ENCODE measurements at regions not wholly inside any gene's neighbourhood (a gene's known extent, or its start where the extent isn't known, plus 50 kb on each side); places are given as distances from the start of the nearest gene placed in this dataset.
"Not testable (repeated sequence)": the region's sequence is repeated elsewhere in the genome, so short reads cannot be mapped to it uniquely, and the experiment has no call there.

DNA sequence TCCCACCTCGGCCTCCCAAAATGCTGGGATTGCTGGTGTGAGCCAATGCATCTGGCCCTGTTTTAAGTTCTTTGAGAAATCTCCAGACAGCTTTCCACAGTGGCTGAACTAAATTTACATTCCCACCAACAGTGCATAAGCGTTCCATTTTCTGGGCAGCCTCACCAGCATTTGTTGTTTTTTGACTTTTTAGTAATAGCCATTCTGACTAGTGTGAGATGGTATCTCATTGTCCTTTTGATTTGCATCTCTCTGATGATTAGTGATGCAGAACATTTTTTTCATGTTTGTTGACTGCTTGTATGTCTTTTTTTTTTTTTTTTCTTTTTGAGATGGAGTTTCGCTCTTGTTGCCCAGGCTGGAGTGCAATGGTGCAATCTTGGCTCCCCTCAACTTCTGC lies 117.4 kb upstream of the TBX3 start:
- DNase-seq; H3K27me3 Mint-ChIP-seq (ENCODE audit: low read depth); H3K4me3 Mint-ChIP-seq; H3K9me3 Mint-ChIP-seq; ATAC-seq; H3K4me1 Mint-ChIP-seq (ENCODE audit: low read depth); H3K36me3 Mint-ChIP-seq (ENCODE audit: insufficient read depth): not testable (repeated sequence)

DNA sequence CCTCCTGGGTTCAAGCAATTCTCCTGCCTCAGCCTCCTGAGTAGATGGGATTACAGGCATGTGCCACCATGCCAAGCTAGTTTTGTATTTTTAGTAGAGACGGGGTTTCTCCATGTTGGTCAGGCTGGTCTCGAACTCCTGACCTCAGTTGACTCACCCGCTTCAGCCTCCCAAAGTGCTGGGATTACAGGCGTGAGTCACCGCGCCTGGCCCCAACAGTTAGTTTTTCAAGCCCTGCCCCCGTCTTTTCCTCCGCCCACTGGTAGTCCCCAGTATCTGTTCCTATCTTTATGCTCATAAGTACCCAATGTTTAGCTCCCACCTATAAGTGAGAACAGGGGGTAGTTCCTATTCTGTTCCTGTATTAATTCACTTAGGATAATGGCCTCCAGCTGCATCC lies 116.6 kb upstream of the TBX3 start:
- H3K4me3 Mint-ChIP-seq; H3K4me1 Mint-ChIP-seq (ENCODE audit: low read depth); H3K27me3 Mint-ChIP-seq (ENCODE audit: low read depth); H3K9me3 Mint-ChIP-seq; ATAC-seq; DNase-seq; H3K36me3 Mint-ChIP-seq (ENCODE audit: insufficient read depth): not testable (repeated sequence)

DNA sequence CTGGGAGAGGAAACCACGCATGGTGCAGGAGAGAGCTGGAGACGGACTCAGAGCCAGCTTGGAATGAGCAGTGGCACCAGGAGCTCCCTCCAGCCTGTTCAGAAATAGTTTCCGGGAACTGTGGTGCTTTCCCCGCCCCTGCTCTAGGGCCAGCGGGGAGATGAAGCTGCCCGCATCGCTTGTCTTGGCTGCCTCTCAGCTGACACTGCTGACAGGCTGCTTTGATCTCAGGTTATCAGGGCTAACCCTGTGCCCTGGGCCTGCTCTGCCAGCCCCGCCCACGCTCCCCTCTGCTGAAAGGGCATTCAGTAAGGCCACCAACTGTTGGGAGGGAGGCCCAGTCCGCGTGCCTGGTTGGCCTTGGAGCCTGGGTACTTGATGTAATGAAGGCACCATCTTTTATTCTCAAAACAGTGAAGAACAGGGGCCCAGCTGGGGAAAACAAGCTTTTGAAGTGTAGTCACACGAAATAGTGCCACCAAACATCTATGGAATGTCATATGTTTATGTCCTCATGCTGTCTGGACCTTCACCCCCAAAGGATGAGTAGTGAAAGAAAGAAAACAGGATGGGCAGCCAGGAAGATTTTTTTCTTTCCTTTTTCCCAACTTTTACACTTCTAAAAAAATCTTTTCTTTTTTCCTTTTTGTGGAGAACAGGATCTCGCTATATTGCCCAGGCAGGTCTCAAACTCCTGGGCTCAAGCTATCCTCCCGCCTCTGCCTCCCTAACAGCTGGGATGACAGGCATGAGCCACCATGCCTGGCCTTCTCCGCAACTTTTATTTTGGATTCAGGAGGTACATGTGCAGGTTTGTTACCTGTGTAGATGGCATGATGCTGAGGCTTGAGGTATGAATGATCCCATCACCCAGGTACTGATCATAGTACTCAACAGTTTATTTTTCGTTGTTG lies 115.9 kb upstream of the TBX3 start:
- Mint-ChIP-seq H3K4me1 (ENCODE audit: low read depth) (no peaks in the 10 kb centered on the region), H3K27me3 (ENCODE audit: low read depth) (no peaks in the 10 kb centered on the region), H3K9me3 (no peaks in the 10 kb centered on the region), H3K4me3 (no peak overlapping the region), H3K36me3 (ENCODE audit: insufficient read depth) (no peaks in the 10 kb centered on the region)
- no peak for DNase-seq
- ATAC-seq, result no peak

DNA sequence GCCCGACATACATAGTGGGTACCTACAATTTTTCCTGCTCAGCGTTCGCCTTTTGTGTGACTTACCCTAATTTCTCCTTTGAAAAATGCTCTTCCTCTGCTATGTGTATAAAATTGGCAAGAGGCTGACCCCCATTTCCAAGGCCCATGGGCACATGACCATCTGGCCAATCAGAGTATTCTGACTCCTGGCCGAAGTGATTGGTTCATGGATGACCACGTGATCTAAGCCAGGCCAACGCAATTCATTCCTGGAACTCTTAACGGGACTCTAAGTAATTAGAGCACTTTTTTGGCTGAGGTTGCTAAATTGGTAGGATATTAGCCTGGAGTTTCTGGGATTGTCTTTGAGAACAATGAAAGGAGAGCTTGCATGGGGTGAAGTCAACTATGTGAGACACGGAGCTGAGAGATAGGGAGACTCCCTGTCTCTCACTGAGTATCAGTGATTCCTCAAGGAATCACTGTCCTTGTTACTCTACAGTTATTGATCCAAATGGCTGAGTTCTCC lies 110.1 kb upstream of the TBX3 start:
- no peak for DNase-seq
- ATAC-seq, result no peak
- no peaks in the 10 kb centered on the region for H3K27me3 Mint-ChIP-seq (ENCODE audit: low read depth)
- no peaks in the 10 kb centered on the region for H3K36me3 Mint-ChIP-seq (ENCODE audit: insufficient read depth)
- no peaks in the 10 kb centered on the region for H3K4me1 Mint-ChIP-seq (ENCODE audit: low read depth)
- H3K9me3 Mint-ChIP-seq, result no peaks in the 10 kb centered on the region
- no peak overlapping the region for H3K4me3 Mint-ChIP-seq

DNA sequence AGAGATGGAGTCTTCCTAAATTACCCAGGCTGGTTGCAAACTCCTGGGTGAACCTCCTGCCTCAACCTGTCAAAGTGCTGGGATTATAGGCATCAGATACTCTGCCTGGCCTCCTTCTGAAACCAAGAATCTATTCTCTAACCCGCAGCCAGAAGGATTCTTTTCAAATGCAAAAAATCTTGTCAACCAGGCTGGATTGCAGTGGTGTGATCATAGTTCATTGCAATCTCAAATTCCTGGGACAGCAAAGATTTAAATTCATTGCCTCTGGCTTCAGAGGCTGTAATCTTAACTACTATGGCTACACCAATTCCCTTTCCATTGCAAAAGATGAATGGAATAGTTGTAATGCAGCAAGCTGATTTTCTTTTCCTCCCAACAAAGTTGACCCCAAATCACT lies 106.3 kb upstream of the TBX3 start:
- Mint-ChIP-seq H3K4me1 (ENCODE audit: low read depth) (no peaks in the 10 kb centered on the region), H3K36me3 (ENCODE audit: insufficient read depth) (no peaks in the 10 kb centered on the region), H3K4me3 (no peak overlapping the region), H3K27me3 (ENCODE audit: low read depth) (no peaks in the 10 kb centered on the region), H3K9me3 (no peaks in the 10 kb centered on the region)
- ATAC-seq (no peak), DNase-seq (no peak)

DNA sequence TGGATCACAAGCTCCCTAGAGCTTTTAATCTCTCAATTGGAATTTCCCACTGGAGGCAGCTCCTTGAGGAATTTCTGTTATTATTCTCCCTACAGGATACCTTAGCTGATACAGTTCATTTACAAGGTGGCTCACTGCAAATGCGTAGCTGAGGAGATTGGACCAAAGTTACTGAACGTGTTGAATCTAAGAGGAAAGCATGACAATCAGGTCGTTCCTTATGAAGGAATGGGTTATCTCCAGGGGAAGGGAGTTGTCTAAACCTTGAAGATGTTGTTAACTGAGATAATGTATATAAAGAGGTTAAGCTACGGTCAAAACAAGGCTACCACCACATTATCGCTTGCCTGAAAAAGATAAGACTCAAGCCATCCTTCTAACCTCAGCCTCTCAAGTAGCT lies 105.8 kb upstream of the TBX3 start:
- Mint-ChIP-seq H3K4me1 (ENCODE audit: low read depth) (no peaks in the 10 kb centered on the region), H3K36me3 (ENCODE audit: insufficient read depth) (no peaks in the 10 kb centered on the region), H3K9me3 (no peaks in the 10 kb centered on the region), H3K27me3 (ENCODE audit: low read depth) (no peaks in the 10 kb centered on the region), H3K4me3 (no peak overlapping the region)
- no peak for DNase-seq
- ATAC-seq, result no peak

DNA sequence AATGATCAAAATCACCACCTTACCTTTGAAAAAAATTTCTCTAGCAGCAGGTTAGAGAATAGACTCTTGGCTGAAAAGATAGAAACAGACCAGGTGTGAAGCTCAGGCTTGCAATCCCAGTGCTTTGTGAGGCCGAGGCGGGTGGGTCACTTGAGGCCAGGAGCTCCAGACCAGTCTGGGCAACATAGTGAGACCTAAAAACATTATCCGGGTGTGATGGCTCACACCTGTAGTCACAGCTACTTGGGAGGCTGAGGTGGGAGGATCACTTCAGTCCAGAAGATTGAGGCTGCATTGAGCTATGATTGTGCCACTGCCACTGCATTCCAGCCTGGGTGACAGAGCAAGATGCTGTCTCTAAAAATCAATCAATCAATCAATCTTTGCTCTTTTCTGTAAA lies 105.3 kb upstream of the TBX3 start:
- Mint-ChIP-seq H3K4me3 (no peak overlapping the region), H3K36me3 (ENCODE audit: insufficient read depth) (no peaks in the 10 kb centered on the region), H3K27me3 (ENCODE audit: low read depth) (no peaks in the 10 kb centered on the region), H3K4me1 (ENCODE audit: low read depth) (no peaks in the 10 kb centered on the region), H3K9me3 (no peaks in the 10 kb centered on the region)
- DNase-seq (no peak), ATAC-seq (no peak)

DNA sequence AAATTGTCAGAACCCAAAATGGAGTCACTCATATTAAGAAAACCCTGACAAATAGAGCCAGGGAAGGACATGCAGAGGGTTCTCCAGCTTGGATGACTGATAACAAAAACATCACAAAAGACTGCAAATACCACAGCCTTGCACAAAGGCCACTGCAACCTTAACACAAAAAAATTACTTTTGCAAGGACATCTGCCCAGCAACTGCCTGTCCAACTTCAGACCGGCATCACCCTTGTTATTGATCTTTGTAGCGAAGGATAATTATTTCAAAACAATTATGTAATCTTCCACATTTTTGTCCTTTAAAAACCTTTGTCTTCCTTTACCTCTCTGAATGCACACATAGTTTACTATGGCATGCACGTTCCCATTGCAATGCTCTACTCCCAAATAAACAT lies 100.6 kb upstream of the TBX3 start:
- no peak overlapping the region for H3K4me3 Mint-ChIP-seq
- DNase-seq (no peak), ATAC-seq (no peak)
- H3K27me3 Mint-ChIP-seq (ENCODE audit: low read depth), result no peaks in the 10 kb centered on the region
- no peaks in the 10 kb centered on the region for H3K4me1 Mint-ChIP-seq (ENCODE audit: low read depth)
- no peaks in the 10 kb centered on the region for H3K36me3 Mint-ChIP-seq (ENCODE audit: insufficient read depth)
- no peaks in the 10 kb centered on the region for H3K9me3 Mint-ChIP-seq

DNA sequence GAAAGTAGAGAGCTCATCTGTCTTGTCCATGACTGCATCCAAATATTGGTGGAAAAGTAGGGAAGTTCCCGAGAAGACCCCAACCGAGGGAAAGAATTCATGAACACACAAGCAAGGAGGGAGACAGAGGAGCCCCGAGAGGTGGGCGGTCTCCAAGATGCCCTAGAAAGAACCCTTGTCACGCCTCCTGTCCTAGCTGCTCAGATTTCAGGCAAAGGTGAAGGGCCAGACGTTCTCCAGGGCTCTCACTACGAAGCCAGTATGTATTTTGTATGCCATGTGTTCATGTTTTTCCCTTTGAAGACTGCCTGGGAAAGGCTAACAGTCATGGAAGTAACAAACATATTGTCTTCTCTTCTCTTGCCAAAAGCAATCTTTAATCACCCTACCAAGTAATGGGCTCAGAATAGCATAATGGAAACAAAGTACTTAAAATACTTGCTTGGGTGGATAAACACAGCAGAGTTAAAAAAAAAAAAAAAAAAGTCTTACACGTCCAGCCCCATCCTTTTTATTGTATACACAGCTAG lies 99.2 kb upstream of the TBX3 start:
- ATAC-seq (no peak), DNase-seq (no peak)
- no peaks in the 10 kb centered on the region for H3K9me3 Mint-ChIP-seq
- H3K27me3 Mint-ChIP-seq (ENCODE audit: low read depth), result no peaks in the 10 kb centered on the region
- no peaks in the 10 kb centered on the region for H3K36me3 Mint-ChIP-seq (ENCODE audit: insufficient read depth)
- no peaks in the 10 kb centered on the region for H3K4me1 Mint-ChIP-seq (ENCODE audit: low read depth)
- no peak overlapping the region for H3K4me3 Mint-ChIP-seq

DNA sequence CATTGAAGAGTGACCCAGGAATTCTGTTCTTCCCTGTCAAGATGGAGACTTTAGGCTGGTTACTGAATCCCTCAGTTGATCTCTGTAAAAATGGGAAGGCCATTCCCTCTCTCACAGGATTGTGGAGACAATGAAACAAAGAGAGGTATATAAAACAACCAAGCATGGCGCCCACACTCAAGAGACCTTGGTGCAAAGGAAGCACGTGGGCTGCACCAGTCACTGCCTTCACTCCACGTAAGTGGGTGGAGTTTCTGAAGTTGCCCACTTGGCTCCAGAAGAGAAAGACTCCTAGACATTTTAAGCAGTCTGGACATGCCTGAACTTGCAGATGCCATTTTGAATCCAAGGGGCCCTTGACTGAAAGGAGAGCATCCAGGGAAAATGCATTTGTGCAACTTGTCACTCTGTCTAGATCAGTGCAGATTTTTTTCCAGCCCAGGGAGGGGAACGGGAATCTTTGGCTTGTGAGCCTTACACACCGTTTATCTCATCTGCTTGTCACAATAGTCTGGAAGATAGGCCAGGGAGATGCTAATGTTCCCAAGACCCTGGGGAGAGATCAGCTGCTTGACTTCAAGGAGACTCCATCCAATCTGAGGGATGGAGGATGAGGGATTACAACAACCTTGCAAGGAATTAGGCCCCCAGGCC lies 96.9 kb upstream of the TBX3 start:
- Mint-ChIP-seq H3K9me3 (no peaks in the 10 kb centered on the region), H3K4me3 (no peak overlapping the region), H3K4me1 (ENCODE audit: low read depth) (no peaks in the 10 kb centered on the region), H3K36me3 (ENCODE audit: insufficient read depth) (no peaks in the 10 kb centered on the region), H3K27me3 (ENCODE audit: low read depth) (no peaks in the 10 kb centered on the region)
- ATAC-seq (no peak), DNase-seq (no peak)

DNA sequence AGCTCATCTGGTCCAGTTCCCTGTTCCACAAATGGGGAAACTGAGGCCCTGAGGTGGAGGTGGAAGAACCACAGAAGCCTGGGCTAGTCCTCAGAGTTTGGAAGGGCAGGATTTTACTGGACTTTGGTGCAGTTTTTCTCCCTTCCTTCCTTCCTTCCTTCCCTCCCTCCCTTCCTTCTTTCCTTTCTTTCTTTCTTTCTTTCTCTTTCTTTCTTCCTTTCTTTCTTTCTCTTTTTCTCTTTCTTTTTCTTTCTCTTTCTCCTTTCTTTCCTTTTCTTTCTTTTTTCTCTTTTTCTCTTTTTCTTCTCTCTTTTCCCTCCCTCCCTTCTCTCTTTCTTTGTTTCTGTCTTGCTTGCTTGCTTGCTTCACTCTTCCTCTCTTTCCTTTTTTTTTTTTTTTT lies 95.7 kb upstream of the TBX3 start:
- no peaks in the 10 kb centered on the region for H3K27me3 Mint-ChIP-seq (ENCODE audit: low read depth)

DNA sequence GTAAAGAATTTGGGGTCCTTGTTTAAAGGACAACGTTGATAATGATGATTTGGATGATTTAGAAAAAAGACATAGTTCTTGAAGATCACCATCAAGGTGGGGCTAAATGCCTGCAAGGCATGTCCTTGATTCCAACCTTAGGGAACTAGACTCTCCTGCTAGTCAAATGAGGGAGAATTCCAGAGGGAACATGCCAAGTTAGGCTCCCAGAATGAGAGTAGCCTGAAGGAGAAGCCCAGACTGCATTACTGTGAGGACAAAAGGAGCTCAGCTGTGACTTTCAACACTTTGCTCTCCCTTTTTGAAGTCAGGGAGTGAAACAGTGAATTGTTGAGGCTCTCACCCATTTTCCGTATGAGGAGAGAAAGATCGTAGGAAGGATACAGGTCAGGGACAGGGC lies 95.2 kb upstream of the TBX3 start:
- H3K4me3 Mint-ChIP-seq, result no peak overlapping the region
- no peaks in the 10 kb centered on the region for H3K9me3 Mint-ChIP-seq
- no peaks in the 10 kb centered on the region for H3K27me3 Mint-ChIP-seq (ENCODE audit: low read depth)
- no peaks in the 10 kb centered on the region for H3K4me1 Mint-ChIP-seq (ENCODE audit: low read depth)
- no peaks in the 10 kb centered on the region for H3K36me3 Mint-ChIP-seq (ENCODE audit: insufficient read depth)
- ATAC-seq (no peak), DNase-seq (no peak)

More for the DNA sequence above, 95.7 kb upstream of the TBX3 start:
- Mint-ChIP-seq H3K4me3 (no peak overlapping the region), H3K9me3 (no peaks in the 10 kb centered on the region), H3K4me1 (ENCODE audit: low read depth) (no peaks in the 10 kb centered on the region), H3K36me3 (ENCODE audit: insufficient read depth) (no peaks in the 10 kb centered on the region)
- ATAC-seq, result no peak
- DNase-seq, result no peak

DNA sequence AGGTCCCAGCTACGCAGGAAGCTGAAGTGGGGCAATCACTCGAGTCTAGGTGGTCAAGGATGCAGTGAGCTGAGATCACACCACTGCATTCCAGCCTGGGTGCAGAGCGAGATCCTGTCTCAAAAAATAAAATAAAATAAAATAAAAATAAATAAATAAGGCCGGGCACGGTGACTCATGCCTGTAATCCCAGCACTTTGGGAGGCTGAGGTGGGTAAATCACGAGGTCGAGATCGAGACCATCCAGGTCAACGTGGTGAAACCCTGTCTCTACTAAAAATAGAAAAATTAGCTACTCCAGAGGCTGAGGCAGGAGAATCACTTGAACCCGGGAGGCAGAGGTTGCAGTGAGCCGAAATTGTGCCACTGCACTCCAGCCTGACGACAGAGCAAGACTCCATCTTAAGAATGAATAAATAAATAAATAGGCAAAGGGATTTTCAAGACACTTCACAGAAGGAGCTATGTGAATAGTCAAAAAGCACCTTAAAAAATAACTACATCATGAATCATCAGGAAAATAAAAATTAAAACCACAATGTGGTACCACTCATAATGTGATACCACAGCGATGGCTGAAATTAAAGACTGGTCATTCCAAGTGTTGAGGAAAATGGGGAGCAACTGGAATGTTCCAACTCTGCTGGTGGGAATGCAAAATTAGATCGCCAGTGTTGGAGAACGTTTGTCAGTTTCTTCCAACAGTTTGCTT lies 92.9 kb upstream of the TBX3 start:
- no peaks in the 10 kb centered on the region for H3K36me3 Mint-ChIP-seq (ENCODE audit: insufficient read depth)
- no peak overlapping the region for H3K4me3 Mint-ChIP-seq
- no peaks in the 10 kb centered on the region for H3K27me3 Mint-ChIP-seq (ENCODE audit: low read depth)
- H3K9me3 Mint-ChIP-seq, result no peaks in the 10 kb centered on the region
- DNase-seq (no peak), ATAC-seq (no peak)
- H3K4me1 Mint-ChIP-seq (ENCODE audit: low read depth), result no peaks in the 10 kb centered on the region

DNA sequence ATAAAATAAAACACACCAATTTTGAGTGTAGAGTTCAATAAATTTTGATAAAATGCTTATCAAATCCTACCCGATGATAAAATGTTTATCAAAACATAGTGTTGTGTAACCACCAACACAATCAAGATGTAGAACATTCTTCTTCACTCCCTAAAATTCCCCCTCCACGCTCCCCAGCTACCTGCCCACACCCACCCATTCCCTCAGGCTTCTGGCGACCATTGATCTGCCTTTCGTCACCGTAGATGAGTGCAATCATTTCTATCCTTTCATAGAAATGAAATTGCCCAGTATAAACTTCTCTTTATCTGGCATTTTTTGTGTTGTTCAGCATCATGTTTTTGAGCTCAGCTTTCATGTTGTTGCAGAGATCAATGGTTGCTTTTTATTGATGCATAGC lies 90.7 kb upstream of the TBX3 start:
- Mint-ChIP-seq H3K9me3 (no peaks in the 10 kb centered on the region), H3K36me3 (ENCODE audit: insufficient read depth) (no peaks in the 10 kb centered on the region), H3K4me3 (no peak overlapping the region), H3K4me1 (ENCODE audit: low read depth) (no peaks in the 10 kb centered on the region), H3K27me3 (ENCODE audit: low read depth) (no peaks in the 10 kb centered on the region)
- ATAC-seq (no peak), DNase-seq (no peak)
